ENCODE measurements at regions not wholly inside any gene's neighbourhood (a gene's known extent, or its start where the extent isn't known, plus 50 kb on each side); places are given as distances from the start of the nearest gene placed in this dataset.
A peak's percentile ranks its signal among the peaks of the same experiment; 100 is the strongest.
"Not testable (repeated sequence)": the region's sequence is repeated elsewhere in the genome, so short reads cannot be mapped to it uniquely, and the experiment has no call there.

GRCh38 chr1:172717722-172718465, 59.0 kb downstream of the FASLG start:
- no peak for DNase-seq

- peak; percentile 14 for DNase-seq
Measured at GRCh38 chr1:172719066-172719627, 60.2 kb downstream of the FASLG start.

- DNase-seq, result no peak
Measured at GRCh38 chr1:172719694-172720138, 60.8 kb downstream of the FASLG start.

GRCh38 chr1:172720339-172720738, 61.4 kb downstream of the FASLG start:
- DNase-seq, result no peak

- DNase-seq, result no peak
Measured at GRCh38 chr1:172723251-172723650, 64.3 kb downstream of the FASLG start.

GRCh38 chr1:172724232-172724631, 65.3 kb downstream of the FASLG start:
- no peak for DNase-seq

GRCh38 chr1:172724765-172725613, 66.1 kb downstream of the FASLG start:
- DNase-seq, result no peak

- no peak for DNase-seq
Measured at GRCh38 chr1:172726740-172727139, 67.8 kb downstream of the FASLG start.

GRCh38 chr1:172727275-172727857, 68.5 kb downstream of the FASLG start:
- no peak for DNase-seq

GRCh38 chr1:172727956-172728603, 69.2 kb downstream of the FASLG start:
- no peak for DNase-seq

- DNase-seq, result not testable (repeated sequence)
Measured at GRCh38 chr1:172728705-172729104, 69.8 kb downstream of the FASLG start.

- no peak for DNase-seq
Measured at GRCh38 chr1:172732427-172732826, 73.5 kb downstream of the FASLG start.

- DNase-seq, result no peak
Measured at GRCh38 chr1:172733815-172734214, 74.9 kb downstream of the FASLG start.

- no peak for DNase-seq
Measured at GRCh38 chr1:172738389-172738788, 79.5 kb downstream of the FASLG start.

GRCh38 chr1:172742599-172743500, 83.9 kb downstream of the FASLG start:
- DNase-seq, result no peak

GRCh38 chr1:172745014-172745413, 86.1 kb downstream of the FASLG start:
- peak; percentile 16 for DNase-seq

- no peak for DNase-seq
Measured at GRCh38 chr1:172746091-172746949, 87.4 kb downstream of the FASLG start.

- no peak for DNase-seq
Measured at GRCh38 chr1:172748201-172748600, 89.3 kb downstream of the FASLG start.

GRCh38 chr1:172751683-172752082, 92.8 kb downstream of the FASLG start:
- DNase-seq, result no peak

- DNase-seq, result no peak
Measured at GRCh38 chr1:172753964-172754363, 95.1 kb downstream of the FASLG start.

All from skin of body (tissue), 1 donor.